ENCODE measurements at regions not wholly inside any gene's neighbourhood (a gene's known extent, or its start where the extent isn't known, plus 50 kb on each side); places are given as distances from the start of the nearest gene placed in this dataset.

DNA sequence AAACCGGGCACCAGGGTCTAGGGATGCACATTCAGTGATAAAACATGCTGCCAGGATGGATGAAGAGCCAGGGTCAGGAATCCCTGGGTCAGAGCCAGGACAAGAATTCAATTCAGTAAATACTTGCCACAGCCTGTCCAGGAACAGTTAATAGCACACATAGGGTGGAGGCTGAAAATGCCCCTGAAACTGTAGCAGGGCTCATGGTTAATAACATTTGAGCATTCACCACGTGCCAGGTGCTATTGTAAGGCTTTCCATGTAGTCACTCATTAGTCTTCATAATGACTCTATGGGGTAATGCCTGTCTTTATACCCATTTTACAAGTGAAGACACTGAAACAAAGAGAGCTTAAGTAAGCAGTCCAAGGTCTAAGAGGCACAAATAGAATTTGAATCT, 296.3 kb downstream of the LRFN2 start:
- no peak for TF ChIP-seq POLR2A (IDR thresholded peaks at IDR 0.05)
- TF ChIP-seq, protein P1, sequence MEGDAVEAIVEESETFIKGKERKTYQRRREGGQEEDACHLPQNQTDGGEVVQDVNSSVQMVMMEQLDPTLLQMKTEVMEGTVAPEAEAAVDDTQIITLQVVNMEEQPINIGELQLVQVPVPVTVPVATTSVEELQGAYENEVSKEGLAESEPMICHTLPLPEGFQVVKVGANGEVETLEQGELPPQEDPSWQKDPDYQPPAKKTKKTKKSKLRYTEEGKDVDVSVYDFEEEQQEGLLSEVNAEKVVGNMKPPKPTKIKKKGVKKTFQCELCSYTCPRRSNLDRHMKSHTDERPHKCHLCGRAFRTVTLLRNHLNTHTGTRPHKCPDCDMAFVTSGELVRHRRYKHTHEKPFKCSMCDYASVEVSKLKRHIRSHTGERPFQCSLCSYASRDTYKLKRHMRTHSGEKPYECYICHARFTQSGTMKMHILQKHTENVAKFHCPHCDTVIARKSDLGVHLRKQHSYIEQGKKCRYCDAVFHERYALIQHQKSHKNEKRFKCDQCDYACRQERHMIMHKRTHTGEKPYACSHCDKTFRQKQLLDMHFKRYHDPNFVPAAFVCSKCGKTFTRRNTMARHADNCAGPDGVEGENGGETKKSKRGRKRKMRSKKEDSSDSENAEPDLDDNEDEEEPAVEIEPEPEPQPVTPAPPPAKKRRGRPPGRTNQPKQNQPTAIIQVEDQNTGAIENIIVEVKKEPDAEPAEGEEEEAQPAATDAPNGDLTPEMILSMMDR (IDR thresholded peaks at IDR 0.05), result no peak
